ENCODE measurements at regions not wholly inside any gene's neighbourhood (a gene's known extent, or its start where the extent isn't known, plus 50 kb on each side); places are given as distances from the start of the nearest gene placed in this dataset.
"Not testable (repeated sequence)": the region's sequence is repeated elsewhere in the genome, so short reads cannot be mapped to it uniquely, and the experiment has no call there.

GRCh38 chr2:187686416-187687024, 132.3 kb upstream of the TFPI start:
- DNase-seq, result no peak

GRCh38 chr2:187687585-187687984, 133.3 kb upstream of the TFPI start:
- DNase-seq, result no peak

- no peak for DNase-seq
Measured at GRCh38 chr2:187689372-187689771, 135.1 kb upstream of the TFPI start.

- no peak for DNase-seq
Measured at GRCh38 chr2:187693923-187694322, 139.7 kb upstream of the TFPI start.

DNA sequence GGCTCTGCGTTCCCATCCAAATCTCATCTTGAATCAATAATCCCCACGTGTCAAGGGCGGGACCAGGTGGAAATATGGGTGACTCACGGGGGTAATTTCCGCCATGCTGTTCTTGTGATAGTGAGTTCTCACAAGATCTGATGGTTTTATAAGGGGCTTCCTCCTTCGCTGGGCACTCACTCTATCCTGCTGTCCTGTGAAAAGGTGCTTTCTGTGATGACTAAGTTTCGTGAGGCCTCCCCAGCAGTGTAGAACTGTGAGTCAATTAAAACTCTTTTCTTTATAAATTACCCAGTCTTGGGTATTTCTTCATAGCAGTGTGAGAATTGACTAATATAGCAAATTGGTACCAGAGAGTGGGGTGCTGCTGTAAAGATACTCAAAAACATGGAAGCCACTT, 142.4 kb upstream of the TFPI start:
- not testable (repeated sequence) for DNase-seq

DNA sequence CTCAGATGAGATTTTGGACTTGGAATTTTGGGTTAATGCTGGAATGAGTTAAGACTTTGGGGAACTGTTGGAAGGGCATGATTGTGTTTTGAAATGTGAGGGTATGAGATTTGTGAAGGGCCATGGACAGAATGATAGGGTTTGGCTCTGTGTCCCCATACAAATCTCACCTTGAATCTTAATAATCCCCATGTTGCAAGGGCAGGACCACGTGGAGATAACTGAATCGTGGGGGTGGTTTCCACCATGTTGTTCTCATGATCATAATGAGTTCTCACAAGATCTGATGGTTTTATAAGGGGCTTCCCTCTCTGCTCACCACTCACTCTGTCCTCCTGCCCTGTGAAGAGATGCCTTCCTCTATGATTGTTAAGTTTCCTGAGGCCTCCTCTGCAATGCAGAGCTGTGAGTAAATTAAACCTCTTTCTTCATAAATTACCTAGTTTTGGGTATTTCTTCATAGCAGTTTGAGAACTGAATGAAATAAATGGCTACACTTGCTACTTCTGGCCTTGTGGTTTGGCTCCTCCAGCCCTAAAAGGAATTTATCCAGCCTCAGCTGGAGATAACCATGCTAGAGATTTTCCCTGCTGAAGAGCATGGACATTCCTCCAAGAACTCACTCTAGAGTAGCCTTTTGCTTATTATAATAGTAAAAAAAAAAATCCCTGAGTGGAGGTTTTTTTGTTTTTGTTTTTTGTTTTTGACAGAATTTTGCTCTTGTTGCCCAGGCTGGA, 144.3 kb upstream of the TFPI start:
- no peak for DNase-seq

- DNase-seq, result no peak
Measured at GRCh38 chr2:187702157-187702556, 147.9 kb upstream of the TFPI start.

DNA sequence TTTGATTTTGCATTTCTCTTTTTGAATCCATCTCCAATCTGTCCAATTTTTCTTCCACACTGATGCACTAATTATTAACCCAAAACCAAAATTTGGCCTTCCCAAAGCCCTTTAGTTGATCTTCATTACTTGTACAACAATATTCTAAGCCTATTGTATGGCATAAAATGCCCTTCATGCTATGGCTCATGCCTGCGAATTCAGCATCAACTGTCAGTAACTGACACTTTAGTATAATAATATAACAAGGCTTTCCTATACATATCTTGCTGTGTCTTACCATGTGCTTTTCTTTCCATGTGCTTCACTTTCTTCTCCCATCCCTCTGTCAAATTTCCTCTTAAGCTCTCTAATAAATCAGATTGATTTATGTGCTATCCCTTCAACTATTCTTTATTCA, 154.0 kb upstream of the TFPI start:
- DNase-seq, result no peak

DNA sequence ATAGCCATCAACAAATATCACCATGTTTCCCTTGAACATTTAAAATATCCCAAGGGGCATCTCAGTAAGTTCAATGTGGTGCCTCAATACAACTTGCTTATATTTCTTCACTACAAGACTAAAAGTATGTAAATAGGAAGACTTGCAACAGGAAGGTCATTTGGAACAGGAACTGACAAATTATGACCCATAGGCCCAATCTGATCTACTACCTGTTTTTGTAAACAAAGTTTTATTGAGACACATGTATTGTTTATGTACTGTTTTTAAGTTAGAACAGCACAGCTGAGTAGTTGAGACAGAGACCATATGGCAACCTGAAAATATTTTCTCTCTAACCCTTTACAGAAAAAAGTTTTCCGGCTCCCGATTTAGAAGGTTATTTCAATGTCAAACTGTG, 154.8 kb upstream of the TFPI start:
- no peak for DNase-seq

DNA sequence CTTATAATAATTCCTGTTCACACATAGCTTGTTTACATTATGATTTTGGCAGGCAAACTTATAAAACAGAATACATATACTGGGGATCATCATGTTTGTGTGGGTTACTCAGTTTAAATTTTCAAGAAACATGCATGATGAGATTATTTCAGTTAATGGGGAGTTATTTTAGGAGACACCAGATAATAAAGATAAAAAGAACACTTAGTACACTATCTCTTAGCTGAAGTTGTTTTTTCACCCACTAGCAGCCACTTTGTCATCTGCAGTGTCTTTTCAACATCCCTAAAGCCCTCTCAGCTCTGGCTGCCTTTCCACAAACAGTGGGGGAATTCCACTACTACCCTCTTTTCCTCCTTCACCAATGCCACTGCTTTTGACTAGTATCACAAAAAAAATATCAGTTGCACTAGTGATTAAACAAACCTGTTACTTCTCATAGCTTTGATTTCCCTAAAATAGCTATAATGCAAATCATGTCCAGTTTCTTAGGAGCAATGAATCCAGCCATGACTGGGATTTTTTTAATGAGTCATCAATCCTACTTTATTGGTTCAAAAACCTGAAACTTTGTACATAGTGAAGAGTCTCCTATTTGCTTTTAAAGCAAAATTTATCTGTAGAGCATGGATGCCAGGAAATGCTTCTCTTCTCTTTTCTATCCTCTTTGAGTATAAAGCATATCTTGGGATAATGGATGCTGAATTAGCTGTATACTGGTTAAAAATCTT, 156.7 kb upstream of the TFPI start:
- DNase-seq, result no peak

DNA sequence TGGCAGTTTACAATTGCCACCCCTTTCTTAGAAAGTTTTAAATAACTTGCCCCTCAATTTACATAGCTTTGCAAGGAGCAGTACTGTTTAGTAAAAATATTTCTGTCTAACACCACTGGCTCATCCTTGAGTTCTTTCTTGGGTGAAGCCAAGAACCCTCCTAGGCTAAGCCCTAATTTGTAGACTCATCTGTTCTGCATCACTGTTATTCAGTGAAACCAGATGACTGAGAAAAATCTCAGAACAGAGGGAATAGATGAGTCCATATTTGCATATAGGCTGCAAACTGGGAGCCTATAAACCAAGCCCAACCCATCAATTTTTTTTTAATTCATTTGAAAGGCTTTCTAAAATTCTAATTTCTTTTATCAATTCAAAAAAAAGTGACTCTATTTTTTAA, 161.4 kb upstream of the TFPI start:
- no peak for DNase-seq

- no peak for DNase-seq
Measured at GRCh38 chr2:187716301-187716700, 162.1 kb upstream of the TFPI start.

DNA sequence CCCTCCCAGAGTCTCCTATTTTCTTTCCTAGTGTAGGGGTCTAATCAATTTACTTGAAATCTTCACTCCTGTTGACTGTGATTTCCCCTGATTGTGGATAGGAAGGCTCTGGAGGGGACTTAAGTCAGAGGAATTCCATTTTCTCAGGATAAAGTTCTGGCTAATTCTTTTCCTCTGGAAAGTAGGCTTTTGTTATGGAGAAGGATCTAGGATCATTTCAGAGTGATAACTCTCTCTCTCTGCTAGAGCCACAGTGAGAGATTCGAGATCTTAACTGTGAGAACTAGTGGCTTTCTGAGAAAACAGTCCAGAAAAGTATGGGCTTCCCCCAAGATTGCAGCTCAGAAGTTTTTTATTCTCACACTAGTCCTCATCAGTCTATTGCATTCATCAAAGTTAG, 163.9 kb upstream of the TFPI start:
- no peak for DNase-seq

DNA sequence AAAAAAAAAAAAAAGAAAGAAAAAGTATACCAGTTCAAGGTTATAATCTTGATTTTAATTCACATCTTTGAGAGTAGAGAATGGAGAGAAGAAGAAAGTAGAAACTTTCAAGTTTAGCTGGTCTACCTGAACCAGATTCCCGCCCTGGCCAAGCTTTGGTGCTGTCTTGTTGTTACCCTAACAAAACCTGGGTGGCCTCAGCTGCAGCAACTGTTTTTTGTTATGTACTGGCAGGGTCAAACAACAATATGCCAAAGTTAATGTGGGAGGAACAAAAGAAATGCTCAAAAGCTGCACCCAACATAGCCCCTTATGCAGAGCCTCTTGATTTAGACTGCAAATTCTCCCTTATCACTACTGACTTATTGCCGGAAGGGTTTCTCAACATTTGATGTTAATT, 165.3 kb upstream of the TFPI start:
- DNase-seq, result no peak

- no peak for DNase-seq
Measured at GRCh38 chr2:187748958-187749357, 194.7 kb upstream of the TFPI start.

GRCh38 chr2:187749804-187750431, 195.7 kb upstream of the TFPI start:
- DNase-seq, result no peak

- no peak for DNase-seq
Measured at GRCh38 chr2:187768995-187769394, 214.8 kb upstream of the TFPI start.

GRCh38 chr2:187769437-187769836, 215.2 kb upstream of the TFPI start:
- DNase-seq, result no peak

- DNase-seq, result no peak
Measured at GRCh38 chr2:187774551-187775071, 220.4 kb upstream of the TFPI start.

DNA sequence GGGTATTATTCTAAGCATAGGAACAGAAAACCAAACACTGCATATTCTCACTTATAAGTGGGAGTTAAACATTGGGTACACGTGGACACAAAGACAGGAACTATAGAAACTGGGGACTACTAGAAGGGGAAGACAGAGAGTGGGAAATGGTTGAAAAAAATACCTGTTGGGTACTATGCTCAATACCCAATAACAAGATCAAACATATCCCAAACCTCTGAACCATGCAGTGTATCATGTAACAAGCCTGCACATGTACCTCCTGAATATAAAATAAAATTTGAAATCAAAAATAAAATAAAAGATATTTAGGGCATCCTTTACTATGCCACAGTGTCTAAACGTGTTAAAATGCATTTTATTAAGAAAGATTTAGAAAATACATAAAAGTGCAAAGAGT, 221.0 kb upstream of the TFPI start:
- DNase-seq, result no peak

DNA sequence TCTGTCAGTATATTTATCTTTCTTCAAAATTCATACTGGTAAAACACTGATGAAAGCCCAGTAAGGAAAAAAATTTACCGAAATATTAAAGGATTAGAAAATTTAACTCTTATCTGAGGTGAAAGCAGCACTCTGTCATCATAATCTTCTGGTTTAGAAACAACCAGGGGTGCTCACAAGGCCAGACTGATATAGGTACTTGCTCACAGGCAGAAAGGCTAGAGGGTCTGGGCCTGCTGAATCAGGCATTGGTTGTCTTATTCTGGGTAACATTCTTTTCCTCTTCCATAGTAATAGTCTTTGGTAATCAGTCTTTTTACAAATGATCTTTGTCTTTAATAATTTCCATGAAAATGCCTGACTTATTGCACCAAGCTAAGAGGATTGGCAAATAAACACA, 221.4 kb upstream of the TFPI start:
- no peak for DNase-seq

- DNase-seq, result no peak
Measured at GRCh38 chr2:187782301-187782700, 228.1 kb upstream of the TFPI start.

- no peak for DNase-seq
Measured at GRCh38 chr2:187783446-187783845, 229.2 kb upstream of the TFPI start.

DNA sequence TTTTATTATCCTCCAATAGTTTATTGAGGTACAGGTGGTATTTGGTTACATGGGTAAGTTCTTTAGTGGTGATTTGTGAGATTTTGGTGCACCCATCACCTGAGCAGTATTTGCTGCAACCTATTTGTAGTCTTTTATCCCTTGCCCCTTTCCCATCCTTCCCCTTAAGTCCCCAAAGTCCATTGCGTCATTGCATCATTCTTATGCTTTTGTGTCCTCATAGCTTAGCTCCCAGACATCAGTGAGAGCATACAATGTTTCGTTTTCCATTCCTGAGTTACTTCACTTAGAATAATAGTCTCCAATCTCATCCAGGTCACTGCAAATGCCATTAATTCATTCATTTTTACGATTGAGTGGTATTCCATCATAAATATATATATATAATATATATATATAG, 229.9 kb upstream of the TFPI start:
- not testable (repeated sequence) for DNase-seq

All from stimulated activated CD8-positive, alpha-beta memory T cell treated with anti-CD3 and anti-CD28 coated beads, Interleukin-4, amount 100 ng/mL, for 48 hours (primary cell).